Activated CD8-positive, alpha-beta T cell treated with anti-CD3 and anti-CD28 coated beads for 36 hours (primary cell): ENCODE measurements at regions not wholly inside any gene's neighbourhood (a gene's known extent, or its start where the extent isn't known, plus 50 kb on each side); places are given as distances from the start of the nearest gene placed in this dataset.

Experiments
- ATAC-seq: fragments of 200-7000 bp; cut with Tn5 transposase; one replicate; pipeline ENCODE4 v1.10.0; 2021; ENCODE audit warnings: mild to moderate bottlenecking, moderate library complexity
- CTCF ChIA-PET: fragments of 350-600 bp; sonication (Branson Sonifier 250); formaldehyde crosslinking; loops from one replicate; lab custom pipeline; 2021; ENCODE audit warnings: antibody characterized with exemption; lab: Charles Lee
- POLR2A ChIA-PET: fragments of 350-600 bp; sonication (Branson Sonifier 250); formaldehyde crosslinking; loops from one replicate; lab custom pipeline; 2021; ENCODE audit warnings: antibody characterized with exemption; lab: Charles Lee
- DNase-seq: peaks from one replicate; pipeline ENCODE4 v3.0.0-alpha.2; 2020
- H3K27ac Mint-ChIP-seq: one replicate; pipeline ENCODE4 v1.8.0; 2021; ENCODE audit warnings: mild to moderate bottlenecking, mixed read lengths
- H3K27me3 Mint-ChIP-seq: one replicate; pipeline ENCODE4 v1.8.0; 2021; ENCODE audit warnings: mixed read lengths
- H3K36me3 Mint-ChIP-seq: one replicate; pipeline ENCODE4 v1.8.0; 2021; ENCODE audit warnings: low read depth, mixed read lengths
- H3K4me1 Mint-ChIP-seq: one replicate; pipeline ENCODE4 v1.8.0; 2021; ENCODE audit warnings: low read depth, mixed read lengths
- H3K4me3 Mint-ChIP-seq: one replicate; pipeline ENCODE4 v1.8.0; 2021; ENCODE audit warnings: mild to moderate bottlenecking, moderate library complexity, mixed read lengths
- H3K9me3 Mint-ChIP-seq: one replicate; pipeline ENCODE4 v1.8.0; 2021; ENCODE audit warnings: mixed read lengths
- CTCF ChIP-seq: fragments of 200-600 bp; IDR thresholded peaks from one replicate; pipeline ENCODE4 v1.8.0; 2022; ENCODE audit warnings: antibody characterized with exemption, mild to moderate bottlenecking
- intact Hi-C: fragments of 100-400 bp; cut with micrococcal nuclease; formaldehyde crosslinking; loops from one replicate; pipeline ENCODE4 v1.10.0; 2022

DNA sequence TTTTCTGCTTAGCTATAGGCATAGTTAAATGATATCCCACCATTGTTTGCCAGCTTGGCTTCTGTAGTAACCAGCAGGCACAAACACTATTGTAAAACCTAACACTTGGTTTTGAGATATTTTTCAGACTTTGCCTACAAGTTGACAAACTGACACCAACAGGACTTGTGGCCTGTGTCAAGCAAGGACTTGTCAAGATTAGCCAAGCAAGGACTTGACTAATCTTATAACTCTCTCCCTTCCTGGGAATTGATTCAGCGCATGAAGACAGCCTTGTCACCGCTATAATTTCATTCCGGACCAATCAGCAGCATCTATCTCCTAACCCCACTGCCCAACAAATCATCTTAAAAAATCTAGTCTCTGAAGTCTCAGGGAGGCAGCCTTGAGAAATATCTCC, 72.7 kb upstream of the SLITRK1 start:
- DNase-seq = no peak
- H3K36me3 Mint-ChIP-seq = no peaks in the 10 kb centered on the region
- TF ChIP-seq CTCF = no peak
- intact Hi-C loops = no loop called here
- no peaks in the 10 kb centered on the region for H3K27me3 Mint-ChIP-seq
- ATAC-seq = no peak
- H3K9me3 Mint-ChIP-seq = no peaks in the 10 kb centered on the region
- H3K4me1 Mint-ChIP-seq = no peaks in the 10 kb centered on the region
- CTCF ChIA-PET = no interaction called here
- POLR2A ChIA-PET = no interaction called here
- no peak overlapping the region for H3K4me3 Mint-ChIP-seq
- no peak overlapping the region for H3K27ac Mint-ChIP-seq

GRCh38 chr13:83953916-83954315, 71.6 kb upstream of the SLITRK1 start:
- ChIA-PET CTCF (no interaction called here), POLR2A (no interaction called here)
- H3K27ac Mint-ChIP-seq = no peak overlapping the region
- no peaks in the 10 kb centered on the region for H3K9me3 Mint-ChIP-seq
- H3K27me3 Mint-ChIP-seq = no peaks in the 10 kb centered on the region
- ATAC-seq = no peak
- DNase-seq = no peak
- TF ChIP-seq CTCF = no peak
- no peaks in the 10 kb centered on the region for H3K36me3 Mint-ChIP-seq
- no peak overlapping the region for H3K4me3 Mint-ChIP-seq
- intact Hi-C loops = no loop called here
- no peaks in the 10 kb centered on the region for H3K4me1 Mint-ChIP-seq

DNA sequence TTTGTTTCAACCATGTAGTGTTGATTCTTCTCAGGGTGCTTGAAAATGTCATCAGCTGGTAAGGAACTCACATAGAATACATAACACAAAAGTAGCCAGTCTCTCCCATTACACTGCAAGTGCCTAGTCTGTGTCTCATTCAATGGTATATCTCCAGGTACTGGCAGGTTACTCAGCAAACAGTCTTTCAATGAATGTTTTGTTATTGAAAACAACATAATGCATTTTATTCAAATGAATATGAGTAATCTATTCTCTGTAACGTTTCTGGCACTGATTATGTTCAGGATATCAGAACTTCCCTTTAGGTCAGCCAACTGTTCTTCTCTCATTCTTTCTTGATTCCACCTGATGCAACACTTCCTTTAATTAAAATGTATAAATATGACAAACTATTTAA, 68.0 kb upstream of the SLITRK1 start:
- Mint-ChIP-seq H3K36me3 (no peaks in the 10 kb centered on the region), H3K27ac (no peak overlapping the region), H3K27me3 (no peaks in the 10 kb centered on the region), H3K4me3 (no peak overlapping the region), H3K9me3 (no peaks in the 10 kb centered on the region), H3K4me1 (no peaks in the 10 kb centered on the region)
- POLR2A ChIA-PET = no interaction called here
- intact Hi-C loops = no loop called here
- no peak for TF ChIP-seq CTCF
- CTCF ChIA-PET = no interaction called here
- DNase-seq (no peak), ATAC-seq (no peak)

DNA sequence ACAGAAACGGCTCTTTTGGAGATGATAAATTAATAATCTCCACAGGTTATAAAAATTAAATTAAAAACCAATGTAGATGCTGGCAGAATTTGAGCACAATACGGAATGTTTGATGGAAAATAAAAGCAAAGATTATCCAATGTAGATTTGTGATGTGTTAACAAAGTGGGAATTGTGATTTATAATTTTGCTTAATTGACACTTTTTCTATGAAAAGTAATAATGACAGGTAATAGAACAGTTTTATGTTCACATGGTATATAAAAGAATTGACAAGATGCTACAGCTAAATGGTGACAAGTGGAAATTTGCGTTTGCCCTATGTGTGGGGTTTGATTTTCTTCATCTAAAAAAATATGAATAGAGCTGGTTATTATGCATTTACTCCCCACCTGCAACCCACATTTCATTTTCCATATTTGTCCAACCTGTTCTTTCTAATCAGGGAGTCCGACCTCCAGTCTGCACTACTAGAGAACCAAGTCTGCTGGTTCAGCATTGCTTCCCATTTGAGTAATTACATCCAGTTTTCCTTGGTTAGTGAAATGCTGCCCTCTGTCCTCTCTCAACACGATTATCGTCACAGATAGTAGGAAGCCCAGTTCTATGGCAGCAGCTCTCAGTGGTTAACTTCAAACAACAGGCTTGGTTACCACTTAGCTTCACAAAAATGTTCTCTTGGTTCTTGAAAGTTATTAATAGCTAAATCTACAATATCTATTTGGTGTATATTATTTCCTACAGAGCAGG, 61.4 kb upstream of the SLITRK1 start:
- TF ChIP-seq CTCF = no peak
- Mint-ChIP-seq H3K27me3 (no peaks in the 10 kb centered on the region), H3K4me1 (no peaks in the 10 kb centered on the region), H3K9me3 (no peaks in the 10 kb centered on the region), H3K4me3 (no peak overlapping the region), H3K36me3 (no peaks in the 10 kb centered on the region), H3K27ac (no peak overlapping the region)
- ChIA-PET CTCF (no interaction called here), POLR2A (no interaction called here)
- no peak for DNase-seq
- intact Hi-C loops = no loop called here
- ATAC-seq = no peak

DNA sequence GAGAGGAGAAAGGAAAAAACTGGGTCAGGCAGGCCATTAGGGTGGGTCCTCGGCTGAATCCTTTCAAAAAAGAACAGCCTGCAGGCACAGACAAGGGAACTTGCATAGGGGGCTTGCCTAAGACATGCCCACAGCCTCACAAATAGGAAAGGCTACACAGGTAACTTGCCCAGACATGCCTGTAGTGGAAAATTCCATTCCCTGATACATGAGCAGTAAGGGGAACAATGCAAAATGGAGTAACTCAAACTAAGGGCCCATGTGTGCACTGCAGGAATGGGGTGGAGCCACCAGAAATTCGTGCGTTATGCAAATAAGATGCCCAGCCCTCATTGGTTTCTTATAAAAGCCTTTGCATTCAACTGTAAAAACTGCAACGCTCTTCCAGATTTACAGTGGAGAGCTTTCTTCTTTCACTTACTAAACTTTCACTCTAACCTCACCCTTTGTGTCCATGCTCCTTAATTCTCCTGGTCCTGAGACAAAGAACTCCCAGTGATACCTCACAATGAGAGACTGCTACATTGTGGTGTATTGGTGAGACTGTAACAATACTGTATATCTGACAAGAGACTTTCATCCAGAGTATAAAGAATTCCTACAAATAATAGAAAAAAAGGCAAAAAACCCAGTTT, 59.5 kb upstream of the SLITRK1 start:
- Mint-ChIP-seq H3K27ac (no peak overlapping the region), H3K27me3 (no peaks in the 10 kb centered on the region), H3K36me3 (no peaks in the 10 kb centered on the region), H3K4me3 (no peak overlapping the region), H3K4me1 (no peaks in the 10 kb centered on the region), H3K9me3 (no peaks in the 10 kb centered on the region)
- ATAC-seq (no peak), DNase-seq (no peak)
- no peak for TF ChIP-seq CTCF
- intact Hi-C loops = no loop called here
- ChIA-PET CTCF (no interaction called here), POLR2A (no interaction called here)
